Occipital lobe (tissue), 1 donor: ENCODE measurements at regions not wholly inside any gene's neighbourhood (a gene's known extent, or its start where the extent isn't known, plus 50 kb on each side); places are given as distances from the start of the nearest gene placed in this dataset.

Source experiments
- DNase-seq: peaks from one replicate; lab custom pipeline; 2025; lab: John Stamatoyannopoulos, UW

DNA sequence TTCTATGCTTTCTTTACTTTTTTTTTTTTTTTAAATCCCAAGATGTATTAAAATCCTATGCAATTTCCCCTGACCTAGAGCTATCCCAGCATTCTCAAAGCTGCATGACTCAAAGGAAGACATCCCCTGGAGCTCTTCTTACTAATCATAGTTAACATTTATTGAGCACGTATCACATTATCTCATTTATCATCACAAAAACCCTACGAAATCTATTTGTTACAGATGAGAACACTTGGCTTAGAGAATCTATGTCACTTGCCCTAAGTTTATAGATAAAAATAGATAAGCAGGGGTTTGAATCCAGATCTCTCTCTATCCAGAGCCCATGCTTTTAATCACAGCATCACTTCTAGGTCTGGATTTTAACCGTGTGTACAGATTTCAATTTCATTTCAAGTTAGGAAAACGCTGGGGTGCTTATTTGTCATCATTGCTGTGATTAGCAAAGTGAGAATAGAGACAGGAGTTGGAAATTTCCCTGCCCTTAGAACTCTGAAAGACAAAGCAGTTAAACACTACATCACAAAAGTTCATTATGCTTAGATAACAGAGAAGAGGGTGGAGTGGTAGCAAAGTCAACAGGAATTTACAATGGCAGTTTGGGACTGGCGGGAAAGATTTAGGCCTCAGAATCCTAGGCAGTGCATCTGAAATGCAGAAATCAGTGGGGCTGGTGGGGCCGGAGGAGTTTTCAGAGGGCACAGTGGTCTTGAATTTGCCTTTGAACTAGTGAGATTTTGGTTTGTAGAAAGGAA, 177.7 kb upstream of the FRMD6 start:
- no peak for DNase-seq

DNA sequence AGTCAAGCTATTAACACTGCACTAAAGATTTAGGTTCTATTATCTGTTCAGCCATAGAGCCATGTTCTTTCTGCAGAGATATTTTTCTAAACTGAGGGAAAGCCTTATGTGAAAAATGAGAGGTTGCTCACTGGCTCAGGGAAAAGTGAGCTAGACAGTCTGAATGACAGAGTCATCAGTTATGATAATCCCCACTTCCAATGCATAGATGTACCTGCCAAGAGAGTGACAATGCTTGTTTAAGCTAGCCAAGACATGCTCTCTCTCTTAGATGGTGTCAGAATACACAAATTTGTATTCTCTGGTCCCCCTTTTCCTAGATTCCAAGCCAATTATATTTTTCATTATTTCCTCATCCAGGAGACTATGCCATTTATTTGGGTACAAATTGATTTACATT, 176.9 kb upstream of the FRMD6 start:
- DNase-seq = no peak

DNA sequence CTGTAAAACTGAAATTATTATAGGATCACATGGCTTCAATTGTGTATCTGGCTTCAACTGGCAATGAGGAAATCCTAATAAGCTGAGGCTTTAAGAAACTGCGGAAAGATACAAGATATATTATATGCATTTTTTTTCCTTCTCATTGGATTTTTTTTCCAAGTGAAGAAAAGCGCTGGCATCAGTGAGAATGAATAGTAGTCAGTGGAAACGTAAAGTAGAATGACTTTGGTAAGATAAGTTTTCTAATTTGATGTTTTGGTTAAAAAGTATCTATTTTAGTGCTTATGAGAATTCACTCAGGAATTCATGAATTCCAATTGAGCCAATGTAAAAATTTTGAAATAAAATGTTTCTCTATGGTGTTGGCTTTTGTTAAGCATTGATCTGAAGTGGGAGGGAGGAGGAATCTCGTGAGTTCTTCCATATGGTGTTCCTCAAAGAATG, 173.5 kb upstream of the FRMD6 start:
- no peak for DNase-seq

DNA sequence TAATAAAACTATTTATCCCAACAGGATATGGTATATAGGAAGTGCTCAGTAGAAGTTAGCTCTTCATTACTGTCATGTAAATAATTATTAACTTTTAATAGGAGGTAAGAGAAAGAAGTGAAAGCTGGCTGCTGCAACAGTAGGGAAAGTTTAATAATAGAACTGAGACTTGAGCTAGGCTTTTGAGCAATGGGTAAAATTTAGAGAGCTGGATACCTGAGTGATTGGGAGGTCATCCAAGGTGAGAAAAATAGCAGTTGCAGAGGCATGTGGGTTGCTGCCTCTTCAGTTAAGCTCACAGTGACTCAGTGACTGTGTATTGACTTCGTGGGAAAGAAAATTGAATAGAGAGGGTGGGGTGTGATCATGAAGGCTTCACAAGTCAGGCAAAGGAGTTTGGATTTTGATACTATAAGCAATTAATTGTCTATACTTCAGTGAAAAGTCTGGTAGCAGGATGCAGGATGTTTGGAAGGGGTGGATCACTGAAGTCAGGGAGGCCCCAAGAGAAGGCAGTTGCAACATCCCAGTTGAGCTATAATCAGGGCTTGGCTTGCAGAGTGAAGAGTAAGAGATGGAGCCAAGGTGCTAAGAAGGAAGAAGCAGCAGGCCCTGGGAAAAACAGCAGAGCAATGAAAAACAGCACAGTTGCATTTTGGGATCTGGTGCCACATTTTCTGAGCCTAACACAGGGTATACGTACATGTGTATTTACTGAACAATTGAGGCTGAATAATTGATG, 172.0 kb upstream of the FRMD6 start:
- DNase-seq = no peak

DNA sequence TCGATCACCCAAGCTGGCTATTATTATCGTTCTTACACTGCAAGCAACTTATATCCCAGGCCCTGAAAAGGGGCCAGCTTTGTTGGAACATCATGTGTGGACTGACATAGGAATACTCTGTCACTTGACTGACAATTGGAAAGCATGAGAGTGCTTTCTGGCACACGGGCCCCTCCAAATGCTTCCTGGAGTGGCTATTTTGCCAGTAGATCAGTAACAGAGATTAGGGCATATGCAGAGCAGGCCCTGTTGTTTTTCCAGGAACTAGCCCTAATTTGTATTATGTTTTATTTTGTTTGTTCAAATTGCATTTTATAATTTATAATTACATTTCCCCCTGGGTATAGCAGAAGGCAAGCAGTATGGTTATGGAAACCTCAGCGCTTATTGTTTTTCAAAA, 170.1 kb upstream of the FRMD6 start:
- no peak for DNase-seq

DNA sequence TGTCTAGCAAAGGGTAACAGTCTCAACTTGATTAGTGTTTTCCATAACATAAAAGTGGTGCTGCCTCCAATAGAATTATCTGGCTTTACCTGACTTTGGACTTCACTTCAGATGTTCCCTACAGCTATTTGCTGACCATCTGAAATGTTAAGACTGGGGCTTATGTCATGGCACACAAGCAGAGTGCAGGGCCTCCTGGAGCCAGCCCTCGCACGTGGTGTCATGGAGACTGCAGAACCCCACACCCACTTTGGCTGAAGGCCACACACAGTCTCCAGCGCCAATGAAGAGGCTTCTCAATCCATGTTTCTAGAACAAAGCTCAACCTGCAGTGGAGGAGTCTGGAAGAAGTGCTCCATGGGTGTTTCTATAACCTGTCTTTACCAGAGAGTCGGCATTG, 169.6 kb upstream of the FRMD6 start:
- DNase-seq = no peak

DNA sequence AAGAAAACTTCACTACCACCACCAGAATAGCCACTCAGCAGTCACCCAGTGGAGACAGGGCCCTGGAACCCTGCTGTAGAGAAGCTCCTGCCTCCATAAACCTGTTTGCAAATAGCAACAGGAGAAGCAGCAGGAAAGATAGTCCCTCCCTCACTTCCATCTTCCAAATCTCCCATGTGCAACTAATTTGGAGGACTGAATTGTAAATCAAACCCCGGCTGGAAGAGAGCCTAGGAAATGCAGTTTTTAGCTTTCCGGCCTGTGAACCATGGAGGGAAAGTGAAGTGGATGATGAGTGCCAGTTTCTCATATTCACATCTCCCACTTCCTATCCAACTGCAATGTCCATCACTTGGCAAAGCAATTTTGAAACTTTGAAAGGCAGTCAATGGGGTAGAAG, 167.2 kb upstream of the FRMD6 start:
- DNase-seq = no peak

DNA sequence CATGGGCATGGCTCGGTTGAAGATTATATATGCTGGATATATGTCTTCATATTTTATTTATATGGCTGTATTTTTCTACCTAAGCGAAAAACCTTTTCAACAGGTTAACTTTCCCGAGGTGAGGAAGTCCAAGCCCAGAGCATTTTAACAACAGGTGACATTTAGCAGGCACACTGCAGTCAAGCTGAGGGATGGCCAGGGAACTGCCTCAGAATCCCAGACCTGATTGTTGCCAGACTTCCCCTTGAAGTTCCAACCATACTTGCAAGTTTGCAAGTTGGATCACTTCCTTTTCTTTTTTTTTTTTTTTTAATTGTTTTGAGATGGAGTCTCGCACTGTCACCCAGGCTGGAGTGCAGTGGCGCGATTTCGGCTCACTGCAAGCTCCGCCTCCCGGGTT, 166.0 kb upstream of the FRMD6 start:
- no peak for DNase-seq

DNA sequence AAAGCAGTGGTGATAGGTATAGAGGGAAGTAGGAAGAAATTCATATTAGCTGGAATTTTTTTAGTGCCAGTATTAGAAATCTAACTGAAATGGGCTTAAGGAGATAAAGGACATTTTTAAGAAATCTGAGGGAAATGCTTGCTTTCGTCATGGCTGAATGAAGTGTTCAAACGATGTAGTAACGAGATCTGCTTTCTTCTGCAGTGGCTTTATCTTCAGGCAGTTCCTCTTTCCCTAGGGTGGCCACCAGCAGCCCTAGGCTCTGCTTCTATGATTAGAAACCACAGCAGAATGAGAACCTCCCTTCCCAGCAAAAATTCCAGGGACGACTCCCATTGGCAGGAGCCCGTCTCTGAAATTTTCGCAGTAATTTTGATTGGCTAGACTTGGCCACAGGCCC, 163.9 kb upstream of the FRMD6 start:
- no peak for DNase-seq

DNA sequence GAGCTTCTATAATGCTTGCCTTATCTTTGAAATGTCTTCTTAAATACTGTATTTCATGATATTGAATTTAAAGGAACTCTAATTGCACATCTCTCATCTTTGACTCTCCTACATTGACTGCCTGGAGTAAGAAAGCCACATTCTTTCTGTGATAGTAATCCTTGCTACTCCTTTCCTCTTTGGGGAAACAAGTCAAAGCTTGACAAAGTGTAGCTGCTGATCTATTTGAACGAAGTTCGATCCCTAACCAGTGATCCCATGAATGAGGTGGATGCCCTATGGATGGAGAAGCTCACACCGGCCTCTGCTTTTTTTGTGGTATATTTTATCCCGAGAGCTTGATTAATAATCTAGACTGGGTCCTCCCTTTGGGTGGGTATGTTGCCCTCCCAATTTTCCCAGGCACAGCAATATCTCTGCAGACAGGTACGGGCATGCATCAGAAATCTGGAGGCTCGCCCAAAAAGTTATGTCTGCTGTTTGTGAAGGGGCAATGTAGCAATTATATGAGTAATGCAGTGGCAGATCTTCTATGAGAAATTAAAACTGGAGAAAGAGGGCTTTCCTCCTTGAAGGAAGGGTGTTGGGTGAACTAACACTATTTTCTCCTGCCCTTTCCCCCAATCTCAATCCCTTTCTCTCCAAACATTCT, 163.0 kb upstream of the FRMD6 start:
- DNase-seq = no peak

DNA sequence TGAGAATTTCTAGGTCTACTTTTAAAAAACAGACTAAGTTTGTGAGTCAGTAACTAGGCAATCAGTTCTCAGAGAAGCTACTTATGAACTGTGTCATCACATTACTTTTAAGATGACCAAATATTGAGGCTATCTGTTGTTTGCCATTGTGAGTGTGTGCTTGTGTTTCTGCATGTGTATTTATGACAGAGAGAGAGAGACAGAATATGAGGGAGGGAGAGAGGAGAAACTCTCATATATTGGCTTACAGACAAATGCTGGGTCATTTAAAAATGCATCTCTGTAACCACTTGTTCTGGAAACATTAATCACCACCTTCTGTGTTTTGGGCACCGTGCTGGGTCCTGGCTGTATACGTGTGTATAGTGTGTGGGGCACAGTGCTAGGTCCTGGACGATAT, 161.5 kb upstream of the FRMD6 start:
- no peak for DNase-seq

DNA sequence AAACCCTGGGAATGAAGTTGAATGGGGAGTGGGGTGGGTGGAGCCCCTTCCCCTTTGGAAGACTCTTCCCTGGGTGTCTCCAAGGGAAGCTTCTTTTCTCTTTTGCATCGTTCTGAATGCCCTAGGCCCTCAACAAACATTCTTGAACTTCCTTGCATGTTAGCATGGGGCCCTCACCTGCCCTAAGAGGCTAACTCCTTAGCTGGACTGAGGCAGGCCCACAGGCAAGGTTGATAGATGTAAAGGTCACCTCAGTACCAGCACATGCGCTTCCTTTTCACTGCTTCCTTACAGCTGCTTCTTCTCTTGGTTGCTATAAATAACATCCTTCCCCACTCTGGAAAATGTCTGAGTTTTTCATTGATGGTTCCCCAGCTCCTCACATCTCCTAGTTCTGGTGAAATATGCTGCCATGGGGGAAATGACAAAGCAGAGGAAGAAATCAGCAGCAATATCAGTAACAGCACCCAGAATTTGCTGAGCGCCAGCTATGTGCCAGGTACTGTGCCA, 160.6 kb upstream of the FRMD6 start:
- DNase-seq = no peak

DNA sequence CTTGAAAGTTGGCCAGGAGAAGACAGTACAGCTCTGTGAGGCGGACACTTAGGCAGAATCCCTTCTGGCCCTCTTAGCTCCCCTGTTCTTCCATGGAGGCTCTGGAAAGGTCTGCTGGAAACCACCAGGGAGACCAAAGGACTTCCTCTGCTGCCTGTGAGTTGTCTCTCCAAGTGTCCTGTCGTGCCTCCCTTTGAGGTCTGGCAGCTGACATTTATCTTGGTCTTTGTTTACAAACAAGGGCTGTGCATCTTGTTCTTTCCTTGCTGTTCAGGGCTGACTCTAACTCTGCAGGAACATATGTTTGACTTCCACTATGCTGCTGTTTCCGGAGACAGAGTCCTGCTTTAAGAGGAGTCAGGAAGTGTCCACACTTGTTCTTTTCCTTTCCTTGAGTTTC, 159.9 kb upstream of the FRMD6 start:
- DNase-seq = no peak

DNA sequence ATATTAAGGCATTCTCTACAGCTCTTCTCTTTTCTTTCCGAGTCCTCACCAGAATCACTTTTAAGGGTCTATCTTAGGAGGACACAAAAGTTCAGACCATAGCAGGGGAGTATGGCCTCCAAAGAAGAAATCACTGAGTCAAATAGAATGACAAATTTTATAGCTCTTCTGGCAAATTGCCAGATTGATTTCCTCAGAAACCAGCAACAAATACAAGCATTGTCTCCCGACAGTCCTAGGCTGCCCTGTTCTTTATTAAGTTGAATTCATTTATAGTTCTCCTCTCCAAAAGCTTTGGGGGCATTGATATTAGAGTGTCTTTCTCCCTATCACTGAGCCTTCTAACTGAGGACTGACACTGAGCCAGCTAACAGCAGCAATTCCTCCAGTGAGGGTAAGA, 156.4 kb upstream of the FRMD6 start:
- no peak for DNase-seq

DNA sequence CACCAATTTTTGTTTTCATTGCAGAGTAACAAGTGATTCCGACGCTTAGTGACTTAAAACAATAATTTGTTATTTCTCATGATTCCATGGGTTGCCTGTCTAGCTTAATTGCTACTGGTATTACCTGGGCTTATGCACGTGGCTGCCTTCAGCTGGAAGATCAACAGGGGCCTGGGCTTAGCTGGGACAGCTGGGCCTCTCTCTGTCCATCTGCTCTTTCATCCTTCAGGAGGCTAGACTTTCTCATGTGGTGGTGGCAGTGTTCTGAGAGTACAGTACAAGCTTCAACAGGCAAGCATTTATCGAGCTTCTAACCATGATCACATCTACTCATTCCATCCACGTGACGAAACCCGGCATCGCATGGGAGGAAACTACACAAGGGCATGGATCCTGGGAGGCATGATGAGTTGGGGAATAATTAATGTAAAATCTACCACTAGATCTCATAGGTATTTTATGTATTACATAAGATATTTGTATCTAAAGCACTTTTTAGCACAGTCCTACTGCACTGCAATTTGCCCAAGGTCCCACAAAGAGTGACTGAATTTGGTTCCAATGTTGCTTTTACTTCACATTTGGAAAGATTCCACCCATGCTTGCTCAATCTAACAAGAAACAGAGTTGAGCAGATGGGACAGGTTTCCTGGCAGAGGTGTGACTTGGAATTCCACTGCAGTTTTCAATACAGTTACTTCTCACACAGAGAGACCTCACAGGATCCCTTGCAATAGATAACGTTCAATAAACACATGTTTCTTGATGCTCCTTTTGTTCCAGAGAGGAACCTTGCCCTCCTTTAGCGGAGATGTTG, 153.1 kb upstream of the FRMD6 start:
- DNase-seq = no peak

DNA sequence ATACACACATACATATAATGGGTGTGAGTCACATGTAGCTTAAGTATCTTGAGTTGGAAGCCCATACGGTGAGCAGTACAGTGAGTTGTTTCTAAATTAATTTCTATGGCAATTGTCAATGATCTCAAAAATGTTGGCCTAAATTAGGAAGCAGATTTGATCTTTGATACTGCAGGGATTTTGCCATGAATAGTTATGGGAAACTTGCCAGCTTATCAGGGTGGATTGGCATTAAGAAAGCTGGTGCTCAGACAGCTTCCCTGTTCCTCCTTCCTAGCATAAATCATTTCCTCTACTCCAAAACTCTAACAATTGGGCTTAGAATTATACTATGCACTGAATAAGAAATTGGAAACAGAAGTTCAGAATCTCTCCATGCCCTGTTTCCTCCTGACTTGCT, 150.9 kb upstream of the FRMD6 start:
- DNase-seq = no peak

DNA sequence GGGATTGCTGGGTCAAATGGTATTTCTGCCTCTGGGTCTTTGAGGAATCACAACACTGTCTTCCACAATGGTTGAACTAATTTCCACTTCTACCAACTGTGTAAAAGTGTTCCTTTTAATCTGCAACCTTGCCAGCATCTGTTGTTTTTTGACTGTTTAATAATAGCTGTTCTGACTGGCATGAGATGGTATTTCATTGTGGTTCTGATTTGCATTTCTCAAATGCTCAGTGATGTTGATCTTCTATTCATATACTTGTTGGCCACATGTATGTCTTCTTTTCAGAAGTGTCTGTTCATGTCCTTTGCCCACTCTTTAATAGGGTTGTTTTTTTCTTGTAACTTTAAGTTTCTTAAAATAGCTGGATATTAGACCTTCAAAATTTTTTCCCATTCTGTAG, 150.0 kb upstream of the FRMD6 start:
- no peak for DNase-seq

DNA sequence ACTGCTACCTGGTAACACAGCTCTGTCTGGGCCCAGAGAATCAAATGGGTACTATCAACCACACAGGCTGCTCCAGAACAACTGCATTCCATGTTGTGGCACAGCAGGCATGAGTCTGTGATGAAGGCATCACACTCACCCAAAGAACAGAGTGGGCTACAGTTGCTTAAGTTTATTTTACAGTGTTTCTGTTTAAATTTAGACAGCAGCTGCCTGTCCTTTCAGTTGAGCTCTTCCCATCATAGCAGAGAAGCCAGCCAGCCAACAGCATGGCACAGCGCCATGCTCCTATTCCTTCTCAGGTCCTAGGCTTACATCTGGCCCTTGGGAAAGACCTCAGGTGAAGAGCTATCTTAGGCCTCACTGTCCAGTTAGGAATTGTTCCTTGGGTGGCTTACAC, 147.0 kb upstream of the FRMD6 start:
- no peak for DNase-seq

DNA sequence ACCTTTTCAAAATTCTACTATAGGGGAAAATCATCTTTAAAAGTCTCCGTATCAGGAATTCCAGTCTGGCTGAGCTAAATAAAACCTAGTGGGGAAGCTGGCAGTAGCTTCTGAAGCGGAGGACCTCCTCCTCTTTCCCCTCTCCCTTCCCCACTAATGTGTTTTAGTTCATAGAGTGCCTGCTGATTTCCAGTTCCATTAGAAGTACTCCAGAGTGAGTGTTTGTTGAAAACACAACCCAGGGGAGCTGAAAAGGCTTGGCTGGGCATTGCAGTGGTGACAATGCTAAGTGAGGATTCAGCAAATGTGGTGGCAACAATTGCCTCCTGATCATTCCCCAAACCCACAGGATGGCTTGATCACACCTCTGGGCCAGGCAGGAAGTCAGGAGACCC, 144.2 kb upstream of the FRMD6 start:
- no peak for DNase-seq

DNA sequence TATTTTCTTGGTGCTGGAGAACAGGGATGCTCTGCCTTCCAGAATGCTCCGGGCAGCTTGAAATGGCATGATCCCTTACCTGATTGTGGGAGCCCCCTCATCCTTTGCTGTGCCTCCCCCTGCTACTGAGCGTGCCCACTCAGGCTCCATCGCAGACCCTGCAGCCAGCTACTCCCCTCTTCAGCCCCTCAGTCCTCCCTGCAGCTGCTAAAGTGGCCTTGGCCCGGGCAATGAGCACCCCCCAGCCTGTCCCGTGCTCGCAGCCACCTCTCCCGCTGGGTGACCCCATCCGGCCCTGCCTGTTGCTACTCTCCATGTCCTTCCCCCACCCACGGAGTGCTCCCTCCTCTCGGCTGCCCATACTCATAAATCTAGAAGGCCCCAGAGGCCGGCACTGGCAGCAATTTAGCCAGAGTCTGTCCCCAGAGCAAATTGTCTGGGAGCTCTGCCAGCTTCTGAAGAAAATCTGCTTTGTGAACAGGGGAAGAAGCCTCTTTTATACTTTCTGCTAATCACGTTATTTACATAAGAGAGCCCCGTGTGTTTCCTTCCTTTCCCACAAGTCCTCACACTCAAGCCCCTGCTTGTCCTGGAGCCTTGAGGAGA, 143.7 kb upstream of the FRMD6 start:
- peak; percentile 31 for DNase-seq

DNA sequence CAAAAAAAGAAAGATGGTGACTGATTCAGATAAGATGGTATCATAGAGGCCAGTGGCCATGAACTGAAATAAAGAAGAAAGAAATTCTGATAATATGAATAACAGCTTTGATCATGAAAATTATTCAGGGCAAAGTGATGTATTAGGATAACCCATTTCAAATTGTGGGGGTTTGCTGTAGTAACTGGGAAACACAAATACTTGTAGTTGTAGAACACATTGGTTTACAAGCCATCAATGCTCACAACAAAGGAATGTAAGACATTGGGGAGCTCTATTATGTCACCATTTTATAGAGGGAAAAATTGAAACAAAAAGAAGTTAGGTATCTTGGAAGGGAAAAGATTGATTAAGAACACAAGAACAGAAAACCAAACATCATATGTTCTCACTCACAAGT, 140.4 kb upstream of the FRMD6 start:
- DNase-seq = no peak
